Stimulated activated CD4-positive, alpha-beta T cell treated with anti-CD3 and anti-CD28 coated beads, Interleukin-1b, Interleukin-23, amount 100 ng/mL, for 48 hours (primary cell): ENCODE measurements at regions not wholly inside any gene's neighbourhood (a gene's known extent, or its start where the extent isn't known, plus 50 kb on each side); places are given as distances from the start of the nearest gene placed in this dataset.

ENCODE experiments used
- DNase-seq: peaks from one replicate; pipeline ENCODE4 v3.0.0-alpha.2; 2020

DNA sequence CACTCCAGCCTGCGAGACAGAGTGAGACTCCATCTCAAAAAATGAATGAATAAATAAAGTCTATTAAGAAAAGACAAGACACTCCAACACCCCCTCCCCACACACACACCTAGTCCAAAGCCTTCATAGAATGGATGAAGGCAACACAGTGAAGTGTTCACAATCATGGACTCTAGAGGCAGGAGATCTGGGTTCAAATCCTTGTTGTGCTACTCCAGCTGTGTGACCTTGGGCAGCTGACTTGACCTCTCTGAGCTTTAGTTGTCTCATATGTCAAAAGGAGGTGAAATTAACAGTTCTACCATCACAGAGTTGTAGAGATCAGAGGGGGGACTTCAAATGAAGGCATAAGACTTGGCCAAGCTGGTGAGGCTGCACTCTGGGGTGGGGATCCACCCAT is 95.8 kb upstream of the MAP1LC3B2 start:
- no peak for DNase-seq

DNA sequence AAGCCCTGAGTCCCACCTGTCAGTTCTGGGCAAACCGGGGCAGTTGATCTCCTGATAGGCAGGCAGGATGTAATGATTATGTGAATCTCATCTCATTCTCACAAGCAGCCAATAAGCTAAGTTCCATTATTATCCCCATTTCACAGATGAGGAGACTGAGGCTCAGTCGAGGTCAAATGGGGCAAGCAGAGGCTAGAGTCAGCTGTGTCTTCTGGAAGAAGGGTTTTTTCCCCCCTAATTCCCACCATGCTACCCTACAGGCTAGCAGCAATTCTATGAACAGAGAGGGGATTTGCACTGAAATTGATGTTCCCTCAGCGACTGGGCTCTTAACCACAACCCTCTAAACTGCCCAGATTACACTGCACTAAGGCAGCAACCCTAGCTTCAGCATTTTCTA is 93.8 kb upstream of the MAP1LC3B2 start:
- no peak for DNase-seq

DNA sequence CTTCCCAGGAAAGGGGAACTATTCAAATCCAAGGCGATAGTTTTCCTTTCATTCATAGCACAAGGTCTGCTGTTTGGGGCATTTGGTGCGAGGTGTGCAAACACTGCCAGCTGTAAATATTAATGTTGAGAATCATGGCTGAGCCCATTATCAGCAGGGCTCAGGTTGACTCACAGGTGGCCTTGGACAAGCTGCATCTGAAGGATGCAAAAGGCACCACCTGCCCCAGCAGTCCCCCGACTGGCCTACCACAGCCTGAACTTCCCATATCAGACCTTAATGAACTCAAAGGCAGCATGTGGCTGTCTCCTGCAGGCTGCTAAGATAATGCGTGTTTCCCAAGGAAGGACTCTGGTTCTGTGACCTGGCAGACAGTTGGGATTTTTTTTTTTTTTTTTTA is 93.3 kb upstream of the MAP1LC3B2 start:
- no peak for DNase-seq

DNA sequence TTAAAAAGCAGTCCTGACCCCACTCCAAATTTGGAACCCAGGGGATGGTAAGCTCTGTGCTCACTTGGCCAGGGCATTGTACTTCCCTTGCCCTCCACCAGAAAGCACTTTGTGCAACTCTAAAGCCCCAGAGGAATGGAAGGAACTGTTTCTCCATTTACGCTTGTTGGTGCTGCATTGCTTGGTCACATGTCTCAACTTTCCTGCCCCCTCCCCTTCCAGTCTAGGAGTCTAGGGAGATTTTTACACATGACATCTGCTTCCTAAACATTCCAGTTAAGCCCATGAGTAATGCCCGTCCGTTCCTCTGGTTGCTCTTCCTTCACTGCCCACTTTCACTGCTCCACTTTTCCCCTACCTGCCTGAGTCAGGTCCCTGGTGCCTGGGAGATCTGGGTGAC is 92.6 kb upstream of the MAP1LC3B2 start:
- DNase-seq = no peak

DNA sequence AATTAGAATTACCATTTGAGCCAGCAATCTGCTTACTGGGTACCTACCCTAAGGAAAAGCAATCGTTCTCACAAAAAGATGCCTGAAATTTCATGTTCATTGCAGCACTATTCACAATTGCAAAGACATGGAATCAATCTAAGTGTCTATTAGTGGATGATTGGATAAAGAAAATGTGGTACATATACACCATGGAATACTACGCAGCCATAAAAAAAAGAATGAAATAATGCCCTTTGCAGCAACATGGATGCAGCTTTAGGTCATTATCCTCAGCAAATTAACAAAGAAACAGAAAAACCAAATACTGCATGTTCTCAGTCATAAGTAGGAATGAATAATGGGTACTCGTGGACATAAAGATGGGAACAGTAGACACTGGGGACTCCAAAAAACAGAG is 89.8 kb upstream of the MAP1LC3B2 start:
- DNase-seq = no peak

DNA sequence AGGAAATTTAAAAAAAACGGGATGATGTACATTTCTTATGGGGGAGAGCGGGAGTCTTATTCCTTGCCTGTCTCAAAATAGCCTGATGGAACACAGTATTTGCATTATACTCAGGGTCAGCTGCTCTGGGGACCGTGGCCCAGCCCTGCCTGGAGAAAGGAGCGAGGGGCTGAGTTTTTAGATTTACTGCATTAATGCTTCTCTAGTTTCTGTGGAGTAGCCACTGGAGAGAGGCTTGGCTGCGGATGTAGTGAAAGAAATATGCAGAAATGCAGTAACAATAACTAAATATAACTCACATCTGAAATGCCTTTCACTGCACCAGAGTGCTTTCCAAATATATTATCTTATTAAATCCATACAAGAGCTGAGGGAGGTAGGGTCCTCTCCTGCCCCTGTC is 87.6 kb upstream of the MAP1LC3B2 start:
- DNase-seq = no peak

DNA sequence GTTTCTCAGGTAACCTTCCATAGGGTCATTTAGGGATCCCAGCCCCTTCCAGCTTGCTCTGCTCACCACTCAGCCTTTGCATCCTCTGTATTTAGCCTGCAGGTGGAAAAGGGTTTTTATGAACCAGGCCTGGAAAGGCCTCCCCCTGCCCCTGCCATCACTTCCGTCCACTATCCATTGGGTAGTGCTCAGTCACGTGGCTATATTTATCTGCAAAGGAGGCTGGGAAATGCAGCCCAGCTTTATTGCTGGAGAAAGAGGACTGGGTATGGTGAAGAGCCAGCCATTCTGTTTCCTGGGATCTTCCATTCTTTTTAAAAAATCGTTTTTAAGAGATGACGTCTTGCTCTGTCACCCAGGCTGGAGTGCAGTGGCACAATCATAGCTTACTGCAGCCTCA is 87.0 kb upstream of the MAP1LC3B2 start:
- DNase-seq = no peak

DNA sequence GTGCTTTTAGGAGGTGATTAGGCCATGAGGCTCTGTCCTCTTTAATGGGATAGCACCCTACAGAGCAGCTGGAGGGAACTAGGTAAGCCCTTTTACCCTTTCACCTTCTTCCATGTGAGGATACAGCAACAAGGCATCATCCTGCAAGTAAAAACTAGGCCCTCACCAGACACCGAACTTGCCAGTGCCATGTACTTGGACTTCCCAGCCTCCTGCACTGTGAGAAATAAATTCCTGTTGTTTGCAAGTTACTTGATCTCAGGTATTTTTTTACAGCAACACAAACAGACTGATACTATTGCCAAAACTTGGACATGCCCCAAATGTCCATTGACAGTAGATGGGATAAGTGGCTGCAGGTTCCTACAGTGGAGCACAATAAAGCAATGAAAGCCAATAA is 85.8 kb upstream of the MAP1LC3B2 start:
- no peak for DNase-seq

DNA sequence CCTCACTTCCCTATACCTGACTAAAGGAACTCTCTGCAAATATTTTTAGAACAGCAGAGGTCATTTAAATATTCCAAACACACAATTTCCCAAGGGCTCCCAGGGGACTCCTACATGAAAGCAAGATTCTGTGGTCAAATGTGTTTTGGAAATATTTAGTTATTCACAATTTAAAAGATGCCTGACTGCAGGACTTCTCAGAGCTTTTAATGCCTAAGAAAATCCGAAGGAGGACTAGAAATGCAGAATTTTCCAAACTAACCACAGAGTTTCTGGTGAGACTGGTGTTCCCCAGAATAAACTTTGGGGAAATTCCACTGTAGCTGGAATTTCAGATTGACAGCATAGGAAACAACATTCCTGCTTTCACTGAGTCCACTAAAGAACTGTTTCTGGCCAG is 84.8 kb upstream of the MAP1LC3B2 start:
- no peak for DNase-seq

DNA sequence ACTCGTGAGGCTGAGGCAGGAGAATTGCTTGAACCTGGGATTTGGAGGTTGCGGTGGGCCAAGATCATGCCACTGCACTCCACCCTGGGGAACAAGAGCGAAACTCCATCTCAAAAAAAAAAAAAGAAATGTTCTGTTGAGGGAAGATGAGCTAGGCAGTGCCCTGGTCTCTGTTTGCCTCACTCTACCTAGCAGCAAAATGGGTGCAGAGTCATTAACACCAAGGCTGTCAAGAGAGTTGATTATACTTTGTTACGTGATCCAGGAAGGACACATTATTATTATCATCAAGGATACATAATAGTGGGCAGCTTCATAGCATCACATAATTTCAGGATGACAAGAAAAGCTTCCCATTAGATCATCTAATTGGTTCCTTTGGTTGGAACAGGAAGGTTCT is 84.3 kb upstream of the MAP1LC3B2 start:
- DNase-seq = no peak

DNA sequence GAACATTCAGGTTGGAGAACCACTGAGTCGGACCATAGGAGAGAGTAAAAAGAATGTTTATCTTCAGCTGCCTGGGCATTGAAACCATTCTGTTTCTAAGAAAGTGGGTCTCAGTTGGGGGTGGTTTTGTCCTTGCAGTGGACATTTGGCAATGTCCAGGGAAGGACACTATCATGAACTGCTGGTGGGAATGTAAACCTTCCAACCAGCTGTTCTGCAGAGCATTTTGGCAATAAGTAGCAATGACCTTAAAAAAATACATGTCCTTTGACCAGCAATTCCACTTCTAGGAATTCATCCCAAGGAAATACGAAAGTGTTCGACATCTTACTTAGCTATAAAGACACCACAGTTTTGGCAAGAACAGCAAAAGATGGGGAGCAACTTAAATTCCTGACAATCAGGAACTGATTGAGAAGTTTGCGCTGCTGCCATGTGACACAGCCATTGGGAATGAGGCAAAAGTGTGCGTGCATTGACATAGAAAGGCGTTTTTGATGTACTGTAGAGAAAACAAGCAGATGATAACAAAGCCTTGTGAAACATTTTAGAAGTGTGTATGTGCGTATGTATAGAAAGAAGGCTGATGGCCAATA is 82.9 kb upstream of the MAP1LC3B2 start:
- DNase-seq = no peak

DNA sequence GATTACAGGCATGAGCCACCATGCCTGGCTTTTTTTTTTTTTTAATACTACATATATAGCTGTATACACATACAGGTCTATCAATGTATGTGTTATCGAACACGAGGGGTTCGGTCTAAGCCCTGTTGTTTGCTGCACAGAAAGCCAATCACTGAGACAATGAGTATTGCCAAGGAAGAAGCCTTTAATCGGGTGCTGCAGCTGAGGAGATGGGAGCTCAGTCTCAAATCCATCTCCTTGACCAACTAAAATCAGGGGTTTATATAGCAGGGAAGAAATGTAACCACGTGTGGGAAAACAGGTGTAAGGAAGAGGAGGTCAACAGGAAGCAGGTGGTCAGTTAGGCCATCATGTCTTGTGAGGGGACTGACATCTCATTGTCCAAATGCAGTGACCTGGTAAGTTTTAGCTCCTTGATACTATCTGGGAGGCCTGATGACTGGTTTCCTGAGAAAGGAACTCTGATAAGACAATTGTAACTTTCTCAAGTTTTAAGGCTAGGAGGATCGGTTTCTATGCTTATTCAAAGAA is 80.9 kb upstream of the MAP1LC3B2 start:
- DNase-seq = no peak

DNA sequence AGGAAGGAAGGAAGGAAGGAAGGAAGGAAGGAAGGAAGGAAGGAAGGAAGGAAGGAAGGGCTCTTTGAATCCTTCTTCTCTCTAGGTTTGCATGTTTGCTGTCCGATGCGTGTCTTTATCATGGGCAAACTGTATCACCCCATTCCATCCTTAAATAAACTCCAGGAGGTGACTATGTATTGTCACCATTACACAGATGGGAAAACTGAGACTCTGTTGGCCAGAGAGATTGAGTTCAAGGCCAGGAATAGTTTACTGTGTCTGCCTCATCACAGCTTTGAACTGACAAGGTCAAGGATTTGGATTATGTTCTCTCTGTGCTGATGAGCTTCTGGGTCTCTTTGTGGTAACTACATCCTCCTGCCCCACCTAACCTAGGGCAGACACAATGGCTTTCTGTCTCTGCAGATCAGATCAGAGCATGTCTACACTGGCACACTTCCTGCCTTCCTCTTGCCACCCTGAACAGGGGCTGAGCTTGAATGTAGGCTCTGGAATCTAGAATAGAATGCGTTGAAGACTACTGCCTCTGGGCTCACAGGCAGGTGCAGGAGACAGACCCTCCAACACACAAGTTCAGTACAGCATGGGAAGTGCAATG is 78.9 kb upstream of the MAP1LC3B2 start:
- no peak for DNase-seq

DNA sequence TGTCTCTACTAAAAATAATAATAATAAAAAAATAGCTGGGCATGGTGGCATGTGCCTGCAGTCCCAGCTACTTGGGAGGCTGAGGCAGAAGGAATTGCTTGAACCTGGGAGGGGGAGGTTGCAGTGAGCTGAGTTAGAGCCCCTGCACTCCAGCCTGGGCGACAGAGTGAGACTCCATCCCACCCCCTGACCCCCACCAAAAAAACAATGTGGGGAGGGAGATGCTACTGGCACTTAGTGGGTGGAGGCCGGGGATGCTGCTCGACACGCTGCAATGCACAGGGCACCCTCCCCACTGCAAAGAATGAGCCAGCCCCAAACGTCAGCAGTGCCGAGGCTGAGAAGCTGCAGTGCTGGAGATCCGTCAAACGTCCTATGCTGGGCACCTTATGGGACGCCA is 77.5 kb upstream of the MAP1LC3B2 start:
- no peak for DNase-seq

DNA sequence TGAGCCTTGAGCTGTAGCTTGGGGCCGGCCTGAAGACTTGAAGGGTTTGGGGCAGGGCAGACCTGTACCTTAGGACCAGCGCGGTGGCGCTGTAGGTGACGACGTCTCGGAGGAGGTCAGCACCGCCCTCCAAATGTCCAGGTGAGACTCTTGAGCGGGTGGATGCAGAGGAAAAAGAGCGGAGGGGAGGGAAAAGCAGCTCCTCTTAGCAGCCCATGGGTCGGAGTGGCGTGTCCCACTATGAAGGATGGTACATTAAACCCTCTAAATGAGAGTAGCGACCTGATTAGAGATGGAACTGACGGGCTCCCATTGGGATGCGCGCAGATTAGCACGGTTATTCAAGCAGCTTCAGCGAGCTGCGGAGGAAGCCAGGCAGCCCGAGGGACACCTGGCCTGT is 77.0 kb upstream of the MAP1LC3B2 start:
- DNase-seq = no peak

DNA sequence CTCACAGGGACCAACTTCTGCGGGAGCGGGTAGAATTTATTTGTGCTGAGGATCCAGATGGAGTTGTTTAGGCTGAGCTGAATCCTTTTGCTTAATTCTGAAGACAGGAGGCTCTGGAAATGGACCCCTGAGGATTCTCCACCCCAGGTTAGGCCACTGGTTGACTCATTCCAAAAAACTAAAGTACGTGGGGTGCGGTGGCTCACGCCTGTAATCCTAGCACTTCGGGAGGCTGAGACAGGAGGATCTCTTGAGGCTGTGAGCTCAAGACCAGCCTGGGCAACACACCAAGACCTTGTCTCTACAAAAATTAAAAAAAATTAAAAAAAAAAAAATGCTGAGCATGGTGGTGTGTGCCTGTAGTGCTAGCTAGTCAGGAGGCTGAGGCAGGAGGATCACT is 76.3 kb upstream of the MAP1LC3B2 start:
- no peak for DNase-seq

DNA sequence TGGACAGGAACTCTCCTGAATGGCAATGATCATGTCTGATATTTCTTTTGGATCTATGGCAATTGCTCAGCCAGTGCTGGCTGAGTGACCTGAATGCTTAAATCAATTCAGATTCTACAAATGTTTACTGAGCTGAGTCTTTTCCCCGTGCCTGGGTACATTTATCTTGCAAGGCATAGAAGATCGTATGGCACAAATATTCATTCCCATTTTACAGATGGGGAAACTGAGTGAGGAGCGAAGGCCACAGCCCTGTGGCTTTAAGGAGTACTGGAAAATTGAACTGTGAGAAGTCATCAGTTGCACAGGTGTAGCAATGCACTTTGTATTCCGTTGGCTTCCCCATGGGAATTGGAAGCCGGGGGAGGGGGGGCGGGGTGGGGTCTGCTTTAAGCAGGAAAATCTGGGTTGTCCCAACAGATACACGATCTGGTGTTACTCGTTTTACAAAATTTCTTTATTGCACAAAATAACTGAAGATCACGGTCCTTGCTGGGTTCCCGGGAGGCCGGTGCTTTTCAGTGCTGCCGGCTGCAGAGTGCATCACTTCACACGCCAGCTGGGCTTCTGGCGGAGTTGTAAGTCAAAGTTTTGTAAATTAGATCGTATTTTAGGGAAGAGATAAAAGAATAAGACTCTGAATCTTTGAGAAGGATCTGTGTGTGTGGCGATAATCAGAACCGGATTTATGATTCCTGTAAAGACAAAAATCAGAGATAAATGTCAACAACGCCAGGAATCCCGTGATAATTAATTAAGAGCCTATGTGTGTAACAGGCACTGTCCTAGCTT is 75.0 kb upstream of the MAP1LC3B2 start:
- DNase-seq = no peak

DNA sequence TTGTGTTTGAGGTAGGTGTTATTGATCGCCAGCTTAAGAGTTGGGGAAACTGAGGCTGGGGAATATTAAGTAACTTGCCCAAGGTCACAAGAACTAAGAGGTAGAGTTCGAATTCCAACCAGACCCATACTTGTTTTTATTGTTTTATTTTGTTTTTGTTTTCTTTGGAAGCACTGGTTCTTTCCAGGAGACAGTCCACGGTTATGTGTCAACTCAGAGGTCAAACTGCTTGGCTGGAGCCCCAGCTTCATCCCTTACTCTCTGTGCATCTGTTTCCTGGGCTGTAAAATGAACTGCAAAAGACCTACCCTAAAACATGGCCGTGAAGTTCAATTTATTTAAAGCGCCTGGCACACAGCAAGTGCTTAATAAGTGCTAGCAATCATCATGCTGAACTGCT is 74.4 kb upstream of the MAP1LC3B2 start:
- no peak for DNase-seq

DNA sequence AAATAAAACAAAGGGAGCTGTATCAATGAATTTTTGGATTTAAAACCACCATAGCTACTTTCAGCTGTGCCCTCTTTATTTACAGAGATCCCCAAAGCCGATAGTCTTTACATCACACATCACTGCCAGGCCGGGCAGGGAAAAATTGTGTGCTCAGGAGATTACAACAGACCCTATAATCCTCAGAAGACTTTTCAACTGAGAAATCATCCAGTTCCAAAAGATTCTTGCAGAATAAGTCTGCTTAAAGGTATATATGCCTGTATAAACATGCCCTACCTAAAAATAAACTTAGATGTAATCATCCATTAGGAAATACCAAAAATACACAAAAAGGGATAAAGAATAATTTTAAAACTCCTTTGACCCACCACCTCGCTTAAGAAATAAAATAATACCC is 70.1 kb upstream of the MAP1LC3B2 start:
- no peak for DNase-seq

DNA sequence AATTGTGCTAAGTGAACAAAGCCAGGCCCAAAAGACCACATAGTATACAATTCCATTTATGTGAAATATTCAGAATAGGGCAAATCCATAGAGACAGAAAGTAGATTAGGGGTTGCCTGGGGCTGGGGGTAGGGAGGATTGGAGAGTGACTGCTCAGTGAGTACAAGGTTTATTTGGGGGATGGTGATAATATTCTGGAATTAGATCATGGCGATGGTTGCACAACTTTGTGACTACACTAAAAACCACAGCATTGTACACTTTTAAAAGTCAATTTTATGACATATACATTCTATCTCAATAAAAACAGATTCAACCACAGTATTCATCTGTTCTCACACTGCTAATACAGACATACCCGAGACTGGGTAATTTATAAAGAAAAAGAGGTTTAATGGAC is 68.7 kb upstream of the MAP1LC3B2 start:
- no peak for DNase-seq

DNA sequence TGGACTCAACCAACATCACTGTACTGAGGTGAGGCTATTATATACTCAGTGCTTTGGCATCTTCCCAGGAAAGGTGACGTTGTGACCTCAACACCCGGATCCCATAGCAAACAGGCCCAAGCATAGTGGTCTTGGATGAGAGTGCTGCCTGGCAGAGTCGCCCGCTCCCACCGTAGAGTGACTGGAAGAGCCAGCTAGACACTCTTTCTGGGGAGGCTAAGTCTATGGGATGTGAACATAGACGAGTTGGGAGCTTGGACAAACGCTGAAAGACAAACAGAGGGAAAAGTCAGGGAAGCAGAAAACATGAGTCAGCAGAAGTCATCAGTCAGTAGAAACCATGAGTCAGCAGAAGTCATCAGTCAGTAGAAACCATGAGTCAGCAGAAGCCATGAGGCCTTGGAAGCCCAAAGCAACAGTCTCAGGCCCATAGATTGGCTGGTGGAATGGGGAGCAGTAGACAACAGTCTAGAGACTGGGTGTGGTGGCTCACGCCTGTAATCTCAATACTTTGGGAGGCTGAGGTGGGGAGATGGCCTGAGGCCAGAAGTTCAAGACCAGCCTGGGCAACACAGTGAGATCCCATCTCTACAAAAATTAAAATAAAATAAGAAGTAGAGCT is 66.4 kb upstream of the MAP1LC3B2 start:
- peak; percentile 27 for DNase-seq

DNA sequence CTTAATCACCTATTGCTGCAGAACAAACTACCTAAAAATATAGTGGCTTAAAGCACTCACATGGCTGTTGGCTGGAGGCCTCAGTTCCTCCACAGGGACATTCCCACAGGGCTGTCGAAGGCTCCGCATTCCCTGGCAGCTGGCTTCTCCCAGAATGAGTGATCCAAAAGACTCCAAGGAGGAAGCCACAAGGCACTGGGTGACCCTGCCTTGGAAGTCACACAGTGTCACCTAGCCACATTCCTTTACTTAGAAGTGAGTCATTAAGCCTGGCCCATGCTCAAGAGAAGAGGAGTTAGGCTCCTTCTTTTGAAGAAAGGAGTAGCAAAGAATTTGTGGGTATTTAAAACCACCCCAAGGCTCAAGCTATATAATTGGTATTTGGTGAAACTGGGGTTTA is 63.9 kb upstream of the MAP1LC3B2 start:
- no peak for DNase-seq

DNA sequence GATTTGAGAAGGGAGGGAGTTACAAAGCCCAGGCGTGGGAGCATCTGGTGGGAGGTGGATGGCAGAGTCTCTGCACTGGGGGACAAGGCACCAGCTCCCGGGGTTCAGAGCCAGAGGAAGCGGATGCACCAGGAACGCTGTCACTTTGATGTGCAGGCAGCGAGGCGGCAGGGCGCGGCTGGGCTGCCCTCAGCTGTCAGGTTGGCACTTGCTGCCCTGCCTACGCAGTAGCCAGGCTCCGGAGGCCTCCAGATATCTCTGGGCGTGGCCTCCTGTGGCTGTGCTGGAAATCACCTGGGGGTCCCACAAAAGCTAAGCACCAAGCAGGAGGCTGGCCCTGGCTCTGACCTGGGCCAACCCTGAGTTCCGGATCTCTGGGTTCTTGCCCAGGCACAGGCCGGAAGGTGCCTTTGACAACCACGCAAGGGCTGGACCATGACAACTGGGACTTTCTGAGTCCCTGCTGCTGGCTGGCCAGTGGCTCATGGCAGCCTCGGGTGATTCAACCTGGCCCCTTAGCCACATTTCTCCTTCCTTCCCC is 62.1 kb upstream of the MAP1LC3B2 start:
- no peak for DNase-seq

DNA sequence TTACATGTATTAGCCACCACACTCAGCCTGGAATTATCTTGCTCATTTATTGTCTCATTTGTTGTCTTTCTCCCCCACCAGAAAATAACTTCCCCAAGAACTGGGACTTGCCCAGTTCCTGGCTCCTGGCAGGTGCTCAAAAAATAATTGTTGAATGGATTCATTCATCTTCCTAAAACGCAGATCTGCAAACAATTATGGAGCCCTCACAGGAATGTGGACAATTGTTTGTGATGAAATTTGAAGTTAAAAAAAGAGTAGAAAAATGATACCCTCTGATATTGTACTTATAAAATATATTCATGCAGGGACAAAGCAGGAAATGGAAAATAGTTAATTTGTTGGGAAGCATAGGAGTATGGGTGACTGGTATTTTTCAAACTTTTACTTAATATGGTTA is 60.7 kb upstream of the MAP1LC3B2 start:
- no peak for DNase-seq
